HG03439 (cell line): ENCODE measurements at regions not wholly inside any gene's neighbourhood (a gene's known extent, or its start where the extent isn't known, plus 50 kb on each side); places are given as distances from the start of the nearest gene placed in this dataset.
"Not testable (repeated sequence)": the region's sequence is repeated elsewhere in the genome, so short reads cannot be mapped to it uniquely, and the experiment has no call there.

Experiments used
- ATAC-seq: cut with Tn5 transposase; IDR thresholded peaks from one replicate; pipeline ENCODE4 v1.9.1; 2021; ENCODE audit warnings: mild to moderate bottlenecking, moderate library complexity; ENCODE audit not compliant: unreplicated experiment

- no peak for ATAC-seq
Observed at GRCh38 chr16:86222547-86222946, 287.8 kb upstream of the FOXF1 start.

GRCh38 chr16:86222965-86223551 lies 287.3 kb upstream of the FOXF1 start:
- no peak for ATAC-seq

GRCh38 chr16:86224126-86224525 lies 286.2 kb upstream of the FOXF1 start:
- ATAC-seq = no peak

- no peak for ATAC-seq
Observed at GRCh38 chr16:86224629-86225028, 285.7 kb upstream of the FOXF1 start.

- no peak for ATAC-seq
Observed at GRCh38 chr16:86225905-86226371, 284.4 kb upstream of the FOXF1 start.

- ATAC-seq = no peak
Observed at GRCh38 chr16:86227041-86227440, 283.3 kb upstream of the FOXF1 start.

GRCh38 chr16:86227801-86228200 lies 282.5 kb upstream of the FOXF1 start:
- no peak for ATAC-seq

GRCh38 chr16:86228713-86229112 lies 281.6 kb upstream of the FOXF1 start:
- no peak for ATAC-seq

GRCh38 chr16:86229283-86229682 lies 281.0 kb upstream of the FOXF1 start:
- no peak for ATAC-seq

GRCh38 chr16:86229866-86230656 lies 280.3 kb upstream of the FOXF1 start:
- ATAC-seq = no peak

- no peak for ATAC-seq
Observed at GRCh38 chr16:86231321-86231995, 278.9 kb upstream of the FOXF1 start.

- ATAC-seq = no peak
Observed at GRCh38 chr16:86231996-86232350, 278.4 kb upstream of the FOXF1 start.

- no peak for ATAC-seq
Observed at GRCh38 chr16:86232496-86232895, 277.8 kb upstream of the FOXF1 start.

- ATAC-seq = not testable (repeated sequence)
Observed at GRCh38 chr16:86233506-86233905, 276.8 kb upstream of the FOXF1 start.

- no peak for ATAC-seq
Observed at GRCh38 chr16:86239381-86239780, 270.9 kb upstream of the FOXF1 start.

- ATAC-seq = no peak
Observed at GRCh38 chr16:86240716-86241363, 269.5 kb upstream of the FOXF1 start.

GRCh38 chr16:86241681-86242080 lies 268.6 kb upstream of the FOXF1 start:
- no peak for ATAC-seq

GRCh38 chr16:86242244-86243122 lies 267.8 kb upstream of the FOXF1 start:
- no peak for ATAC-seq

GRCh38 chr16:86243123-86243473 lies 267.2 kb upstream of the FOXF1 start:
- no peak for ATAC-seq

GRCh38 chr16:86243571-86244154 lies 266.7 kb upstream of the FOXF1 start:
- ATAC-seq = no peak
